Muscle of arm (tissue), 1 donor: ENCODE measurements at regions not wholly inside any gene's neighbourhood (a gene's known extent, or its start where the extent isn't known, plus 50 kb on each side); places are given as distances from the start of the nearest gene placed in this dataset.

Source experiments
- DNase-seq: peaks from one replicate; pipeline ENCODE4 v3.0.0-alpha.2; 2013

- DNase-seq, result no peak
Observed at GRCh38 chr10:128808921-128809440, 658.1 kb upstream of the MGMT start.

- no peak for DNase-seq
Observed at GRCh38 chr10:128811511-128811910, 655.5 kb upstream of the MGMT start.

- peak; percentile 84 for DNase-seq
Observed at GRCh38 chr10:128812000-128812399, 655.0 kb upstream of the MGMT start.

GRCh38 chr10:128813574-128813973 lies 653.5 kb upstream of the MGMT start:
- no peak for DNase-seq

- DNase-seq, result no peak
Observed at GRCh38 chr10:128814024-128814423, 653.0 kb upstream of the MGMT start.

GRCh38 chr10:128814782-128815181 lies 652.3 kb upstream of the MGMT start:
- DNase-seq, result no peak

GRCh38 chr10:128816726-128817125 lies 650.3 kb upstream of the MGMT start:
- DNase-seq, result no peak

GRCh38 chr10:128817636-128818035 lies 649.4 kb upstream of the MGMT start:
- DNase-seq, result no peak

- no peak for DNase-seq
Observed at GRCh38 chr10:128820663-128821062, 646.4 kb upstream of the MGMT start.

- DNase-seq, result no peak
Observed at GRCh38 chr10:128823201-128823600, 643.8 kb upstream of the MGMT start.

GRCh38 chr10:128825626-128826025 lies 641.4 kb upstream of the MGMT start:
- no peak for DNase-seq

GRCh38 chr10:128833671-128834070 lies 633.4 kb upstream of the MGMT start:
- DNase-seq, result no peak

GRCh38 chr10:128835361-128835760 lies 631.7 kb upstream of the MGMT start:
- no peak for DNase-seq

GRCh38 chr10:128837478-128837877 lies 629.6 kb upstream of the MGMT start:
- DNase-seq, result no peak

- no peak for DNase-seq
Observed at GRCh38 chr10:128839134-128839533, 627.9 kb upstream of the MGMT start.

- DNase-seq, result no peak
Observed at GRCh38 chr10:128839701-128840100, 627.3 kb upstream of the MGMT start.

- DNase-seq, result no peak
Observed at GRCh38 chr10:128843972-128844371, 623.1 kb upstream of the MGMT start.

- no peak for DNase-seq
Observed at GRCh38 chr10:128846927-128847326, 620.1 kb upstream of the MGMT start.

- peak; percentile 90 for DNase-seq
Observed at GRCh38 chr10:128848810-128849209, 618.2 kb upstream of the MGMT start.

GRCh38 chr10:128850647-128851046 lies 616.4 kb upstream of the MGMT start:
- DNase-seq, result no peak

GRCh38 chr10:128851281-128851680 lies 615.8 kb upstream of the MGMT start:
- DNase-seq, result no peak

- no peak for DNase-seq
Observed at GRCh38 chr10:128851726-128852125, 615.3 kb upstream of the MGMT start.

- no peak for DNase-seq
Observed at GRCh38 chr10:128852449-128852848, 614.6 kb upstream of the MGMT start.

GRCh38 chr10:128852902-128853301 lies 614.1 kb upstream of the MGMT start:
- no peak for DNase-seq

- DNase-seq, result no peak
Observed at GRCh38 chr10:128853537-128853936, 613.5 kb upstream of the MGMT start.
